GM18907 (cell line): ENCODE measurements at regions not wholly inside any gene's neighbourhood (a gene's known extent, or its start where the extent isn't known, plus 50 kb on each side); places are given as distances from the start of the nearest gene placed in this dataset.
"Not testable (repeated sequence)": the region's sequence is repeated elsewhere in the genome, so short reads cannot be mapped to it uniquely, and the experiment has no call there.

Experiments
- ATAC-seq: cut with Tn5 transposase; IDR thresholded peaks from one replicate; pipeline ENCODE4 v1.9.1; 2021; ENCODE audit warnings: mild to moderate bottlenecking, moderate library complexity; ENCODE audit not compliant: unreplicated experiment

DNA sequence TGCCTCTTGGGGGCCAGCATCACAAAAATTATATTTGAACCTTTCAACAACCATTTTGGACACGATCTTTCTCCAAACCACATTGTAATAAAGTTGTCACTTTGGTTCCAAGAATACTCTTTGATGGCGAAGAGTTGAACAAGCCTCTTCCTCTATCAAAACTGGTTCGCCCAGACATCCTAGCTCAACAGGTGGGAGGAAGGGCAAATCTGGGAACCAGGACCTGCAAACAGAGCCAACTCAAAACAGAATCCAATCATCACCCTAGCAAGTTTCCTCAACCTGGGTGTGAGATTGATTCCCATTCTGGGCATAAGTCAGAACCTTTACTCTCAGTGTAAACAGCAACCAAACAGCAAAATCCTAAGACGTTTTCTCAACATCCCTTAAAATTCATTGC, 141.2 kb upstream of the RREB1 start:
- ATAC-seq, result no peak

DNA sequence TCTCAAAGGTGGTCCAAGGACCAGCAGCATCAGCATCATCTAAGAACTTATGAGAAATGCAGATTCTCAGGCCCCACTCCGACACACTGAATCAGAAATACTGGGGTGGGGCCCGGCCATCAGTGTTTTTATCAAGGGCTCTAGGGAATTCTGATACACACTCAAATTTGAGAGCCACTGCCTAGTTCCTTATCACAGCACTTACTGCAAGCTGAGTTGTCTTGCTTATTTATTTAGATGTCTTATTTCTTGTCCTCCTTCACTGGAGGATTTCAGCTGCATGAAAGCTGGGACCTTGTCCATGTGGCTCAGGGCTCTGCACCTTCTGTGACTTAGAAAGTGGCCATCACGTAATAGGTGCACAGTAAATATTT, 139.4 kb upstream of the RREB1 start:
- ATAC-seq, result no peak

DNA sequence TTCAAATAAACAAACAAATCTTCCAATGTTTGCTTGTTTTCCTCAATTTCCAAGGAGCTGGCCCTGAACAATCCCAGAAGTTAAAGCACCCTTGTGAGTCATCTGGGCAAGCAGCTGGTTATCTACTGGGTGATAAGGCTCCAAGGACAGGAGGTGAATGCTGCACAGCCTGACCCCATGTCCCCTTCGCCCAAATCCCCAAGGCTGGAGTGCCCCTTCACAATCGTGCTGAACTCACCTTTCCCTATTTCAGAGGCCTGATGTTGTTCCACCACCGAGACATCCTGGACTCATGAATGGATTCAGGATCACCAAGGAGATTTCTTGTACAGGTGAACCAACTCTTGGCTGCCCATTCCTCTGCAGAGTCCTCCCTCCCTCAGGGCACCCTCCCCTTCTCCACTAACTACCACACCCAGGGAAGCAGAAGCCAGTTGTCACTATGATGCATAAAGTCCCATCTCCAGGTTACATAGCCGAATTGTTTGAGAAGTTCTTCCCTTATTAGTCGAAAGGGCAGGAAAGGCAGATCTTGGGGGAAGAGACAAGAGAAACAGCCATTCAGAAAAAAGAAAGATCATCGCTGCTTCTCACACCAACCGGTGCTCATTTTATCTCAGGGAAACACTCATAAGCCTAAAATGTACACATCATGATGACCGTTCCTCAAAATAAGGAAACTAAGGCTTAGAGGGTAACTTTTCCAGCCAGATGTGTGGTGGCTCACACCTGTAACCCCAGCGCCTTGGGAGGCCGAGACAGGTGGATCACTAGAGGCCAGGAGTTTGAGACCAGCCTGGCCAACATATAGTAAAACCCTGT, 138.8 kb upstream of the RREB1 start:
- ATAC-seq, result no peak

DNA sequence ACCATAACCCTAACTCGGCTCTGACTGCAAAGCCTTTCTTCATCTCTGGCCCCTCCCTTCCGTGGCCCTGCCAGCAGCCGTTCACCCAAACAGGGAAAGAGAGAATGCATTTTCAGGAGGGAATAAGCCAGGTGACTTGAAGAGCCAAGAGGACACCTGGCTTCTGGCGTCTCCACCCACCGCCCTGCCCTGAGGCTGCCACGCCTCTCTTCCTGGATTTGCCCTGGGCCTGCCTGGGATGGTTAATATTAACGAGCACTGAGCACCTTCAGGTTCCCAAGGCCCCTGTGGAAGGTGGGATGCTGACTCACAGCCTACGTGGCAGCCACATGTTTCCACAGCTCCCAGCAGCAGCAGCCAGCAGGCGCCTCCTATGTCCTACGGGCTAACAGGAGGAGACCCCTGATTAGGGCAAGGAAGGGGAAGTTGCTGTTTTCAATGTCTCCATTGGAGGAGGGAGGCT, 138.0 kb upstream of the RREB1 start:
- no peak for ATAC-seq

DNA sequence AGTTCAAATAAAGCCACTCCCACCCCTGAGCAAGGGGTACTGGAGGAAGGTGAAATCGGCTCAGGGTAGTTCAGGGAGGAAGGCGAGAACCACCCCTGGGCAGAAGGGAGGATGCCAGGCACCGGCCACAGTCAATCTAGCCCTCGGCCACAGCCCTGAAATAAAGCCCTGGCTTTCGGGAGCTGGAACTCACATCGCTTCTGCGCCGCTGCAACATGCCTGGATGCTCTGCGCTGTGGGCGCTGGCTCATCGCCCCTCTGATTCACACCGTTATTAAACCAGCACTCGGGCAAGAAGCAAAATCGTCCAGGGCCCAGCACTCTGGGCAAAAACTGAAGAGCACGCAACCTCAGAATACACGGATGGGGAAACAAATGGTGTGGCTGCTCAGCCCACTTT, 136.9 kb upstream of the RREB1 start:
- ATAC-seq, result no peak

DNA sequence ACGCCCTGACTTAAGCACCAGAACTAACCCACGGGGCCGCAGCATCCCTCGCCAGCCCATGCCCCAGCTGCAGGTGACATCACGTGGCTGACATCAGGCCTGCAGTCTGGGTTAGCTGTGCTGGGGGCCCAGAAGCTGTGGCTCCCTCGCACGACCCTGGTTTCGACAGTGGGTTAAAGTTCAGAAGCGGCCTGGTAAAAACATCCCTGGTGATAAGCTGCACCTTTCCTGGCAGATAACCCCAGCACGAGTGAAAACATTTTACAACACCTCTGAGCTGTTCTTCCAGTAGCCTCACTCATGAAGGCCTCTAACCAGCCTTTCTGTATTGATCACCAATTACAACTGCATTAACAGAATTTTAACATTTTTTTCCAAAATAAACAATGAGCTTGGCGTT, 136.4 kb upstream of the RREB1 start:
- ATAC-seq, result no peak

DNA sequence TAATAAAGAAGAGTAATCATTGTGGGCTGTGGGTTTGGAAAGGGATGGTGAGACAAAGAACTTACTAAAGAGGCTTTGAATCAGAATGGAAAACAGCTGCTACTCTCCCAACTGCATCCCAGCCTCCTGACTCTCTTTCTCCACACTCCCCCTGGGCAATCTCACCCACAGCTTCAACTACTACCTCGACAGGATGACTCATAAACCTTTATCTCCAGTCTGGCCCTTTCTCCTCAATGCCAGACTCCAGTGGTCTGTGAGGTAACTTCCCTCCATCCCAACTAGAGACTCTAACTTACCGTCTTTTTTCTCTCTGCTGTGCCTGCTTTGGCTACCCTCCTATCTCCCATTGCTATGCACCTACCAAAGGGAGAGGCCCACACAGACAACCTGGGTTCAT, 135.3 kb upstream of the RREB1 start:
- no peak for ATAC-seq

DNA sequence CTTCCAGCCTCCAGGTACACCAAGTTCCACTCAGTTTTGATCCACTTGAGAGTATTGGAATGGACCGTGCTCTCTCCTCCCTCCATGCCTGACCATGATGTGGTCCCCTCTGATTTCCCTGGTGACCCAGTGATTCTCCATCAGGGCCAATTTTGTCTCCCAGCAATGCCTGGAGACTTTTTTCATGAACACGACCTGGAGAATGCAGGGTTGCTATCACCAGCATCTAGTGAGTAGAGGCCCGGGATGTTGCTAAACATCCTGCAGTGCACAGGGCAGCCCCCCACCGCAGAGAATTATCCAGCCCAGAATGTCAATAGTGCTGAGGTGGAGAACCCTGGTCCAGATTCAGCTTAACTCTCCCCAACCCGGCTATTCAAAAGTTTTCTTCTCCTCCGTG, 134.0 kb upstream of the RREB1 start:
- no peak for ATAC-seq

DNA sequence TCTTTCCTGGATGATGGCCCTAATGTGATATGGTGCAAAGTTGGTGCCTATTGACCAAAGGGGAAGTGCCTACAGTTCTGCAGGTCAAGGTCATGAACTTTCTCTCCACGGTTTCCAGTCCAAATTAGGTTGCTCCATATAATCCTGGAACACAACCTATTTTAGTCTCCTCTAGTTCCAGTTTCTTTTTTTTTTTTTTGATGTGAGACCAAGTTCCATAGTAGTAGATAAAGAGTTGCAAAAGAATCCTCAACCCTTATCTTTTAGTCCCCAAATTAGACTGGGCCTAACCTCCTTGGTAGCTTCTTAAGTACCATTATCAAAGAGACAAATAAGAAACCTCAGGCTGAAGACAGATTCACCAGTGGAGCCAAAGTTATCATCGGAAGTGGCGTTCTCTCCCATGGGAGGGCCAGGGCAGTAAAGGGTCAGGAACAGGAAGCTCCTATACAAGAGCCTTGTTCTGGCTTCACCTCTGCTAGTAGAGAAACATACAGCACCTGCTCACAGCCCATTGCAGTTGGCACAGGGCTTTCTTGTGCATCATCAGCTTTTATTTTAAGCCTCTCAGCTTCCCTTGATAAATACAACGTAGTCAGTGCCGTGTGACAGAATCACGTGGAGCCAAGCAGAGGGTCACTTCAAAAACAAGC, 132.2 kb upstream of the RREB1 start:
- no peak for ATAC-seq

DNA sequence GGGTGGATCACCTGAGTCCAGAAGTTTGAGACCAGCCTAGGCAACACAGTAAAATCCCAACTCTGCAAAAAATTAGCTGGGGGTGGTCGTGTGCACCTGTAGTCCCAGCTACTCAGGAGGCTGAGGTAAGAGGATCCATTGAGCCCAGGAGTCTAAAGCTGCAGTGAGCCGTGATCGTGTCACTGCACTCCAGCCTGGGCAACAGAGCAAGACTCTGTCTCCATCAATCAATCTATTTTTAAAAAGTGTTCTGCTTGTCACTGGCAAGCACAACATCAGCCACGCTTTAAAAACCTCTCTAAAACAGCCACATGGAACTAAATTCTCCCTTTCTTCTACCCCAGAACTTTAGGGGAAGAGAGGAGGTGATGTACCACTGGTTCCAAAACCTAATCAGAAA, 131.6 kb upstream of the RREB1 start:
- no peak for ATAC-seq

DNA sequence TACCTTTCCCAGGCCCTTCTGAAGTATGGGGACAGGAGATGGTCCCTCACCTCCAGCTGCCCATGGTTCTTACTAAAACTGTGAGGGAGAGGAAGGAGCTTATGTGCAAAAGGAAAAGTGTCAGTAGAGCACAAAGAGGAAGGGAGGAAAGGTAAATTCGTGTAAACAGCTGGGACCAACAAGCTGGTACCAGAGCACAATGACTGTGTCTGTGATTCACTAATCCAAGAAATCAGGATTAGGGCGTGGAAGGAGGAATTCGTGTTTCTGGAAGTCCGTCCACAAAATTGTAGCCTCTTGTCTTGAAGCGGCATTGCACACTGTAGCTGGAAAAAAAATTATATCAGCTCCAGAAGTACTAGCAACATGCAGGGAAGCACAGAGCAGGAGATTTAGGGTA, 129.0 kb upstream of the RREB1 start:
- no peak for ATAC-seq

DNA sequence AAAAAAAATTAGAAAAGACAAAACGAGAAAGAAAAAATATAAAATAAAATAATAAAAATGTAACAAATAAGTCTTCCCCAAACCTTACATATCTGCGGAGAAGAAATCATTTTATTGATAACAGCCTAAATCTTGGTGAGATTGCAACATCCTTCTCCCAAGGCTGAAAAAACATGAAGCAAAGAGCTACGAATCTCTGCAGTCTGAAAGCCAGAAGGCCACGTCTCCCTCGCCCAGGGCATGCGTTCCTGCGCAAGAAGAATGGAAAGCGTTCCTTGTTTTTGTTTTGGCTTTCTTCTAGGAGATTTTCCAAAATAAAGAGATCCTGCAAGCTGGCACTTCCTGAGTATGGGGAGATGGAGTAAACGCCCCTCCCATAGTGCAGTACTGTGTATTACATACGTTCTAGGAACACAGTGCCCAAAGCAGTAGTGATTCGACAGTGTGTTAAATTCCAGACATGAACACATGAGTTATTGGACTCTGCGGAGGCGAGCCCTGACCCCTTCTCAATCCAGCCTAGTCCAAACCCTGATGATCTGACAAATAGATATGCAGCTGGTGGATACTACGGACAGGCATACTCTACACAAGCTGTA, 126.7 kb upstream of the RREB1 start:
- ATAC-seq, result no peak

DNA sequence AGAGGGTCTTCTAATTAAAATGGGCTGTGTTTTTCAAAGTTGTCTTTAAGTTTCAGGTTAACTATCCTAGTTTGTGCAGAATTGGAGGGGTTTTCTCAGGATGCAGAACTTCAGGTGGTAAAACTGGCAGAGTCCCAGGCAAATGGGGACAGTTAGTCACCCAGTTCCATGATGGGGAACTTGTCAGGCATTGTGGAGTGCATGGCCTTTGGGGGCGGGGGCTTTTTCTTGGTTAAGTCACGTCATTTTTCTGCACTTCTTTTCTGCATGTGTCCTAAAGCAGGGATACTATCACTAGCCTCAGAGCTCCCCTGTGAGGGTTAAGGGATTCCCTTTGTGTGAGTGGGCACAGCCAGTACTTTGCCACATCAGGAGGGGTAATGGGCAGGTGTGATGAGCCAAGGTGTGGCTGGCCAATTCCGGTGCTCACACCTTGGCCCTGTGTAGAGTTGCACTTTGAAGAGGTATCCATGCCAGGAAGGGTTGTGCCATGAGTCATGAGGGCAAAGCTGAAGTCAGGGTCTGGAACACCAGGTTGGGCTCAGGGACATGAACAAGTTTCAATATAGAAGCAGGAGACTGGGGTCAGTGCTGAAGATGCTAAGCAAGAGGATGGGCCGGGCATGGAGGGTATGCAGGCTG, 126.0 kb upstream of the RREB1 start:
- no peak for ATAC-seq

DNA sequence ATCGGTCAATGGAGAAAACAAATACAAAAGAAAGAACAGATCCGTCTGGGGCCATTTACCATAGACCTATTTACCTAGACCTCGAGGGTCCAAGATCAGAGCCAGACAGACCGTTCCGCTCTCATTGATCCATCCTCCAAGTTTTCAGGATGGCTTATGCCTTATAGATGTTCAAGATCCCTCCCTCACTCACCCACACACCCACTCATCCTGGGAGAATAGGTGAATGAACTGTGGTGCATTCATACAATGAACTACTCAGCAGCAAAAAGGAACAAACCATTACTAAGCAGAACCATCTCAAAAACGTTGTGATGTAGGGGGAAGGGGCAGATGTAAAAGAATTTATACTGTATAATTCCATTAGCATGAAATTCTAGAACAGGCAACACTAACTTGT, 125.1 kb upstream of the RREB1 start:
- ATAC-seq, result no peak

DNA sequence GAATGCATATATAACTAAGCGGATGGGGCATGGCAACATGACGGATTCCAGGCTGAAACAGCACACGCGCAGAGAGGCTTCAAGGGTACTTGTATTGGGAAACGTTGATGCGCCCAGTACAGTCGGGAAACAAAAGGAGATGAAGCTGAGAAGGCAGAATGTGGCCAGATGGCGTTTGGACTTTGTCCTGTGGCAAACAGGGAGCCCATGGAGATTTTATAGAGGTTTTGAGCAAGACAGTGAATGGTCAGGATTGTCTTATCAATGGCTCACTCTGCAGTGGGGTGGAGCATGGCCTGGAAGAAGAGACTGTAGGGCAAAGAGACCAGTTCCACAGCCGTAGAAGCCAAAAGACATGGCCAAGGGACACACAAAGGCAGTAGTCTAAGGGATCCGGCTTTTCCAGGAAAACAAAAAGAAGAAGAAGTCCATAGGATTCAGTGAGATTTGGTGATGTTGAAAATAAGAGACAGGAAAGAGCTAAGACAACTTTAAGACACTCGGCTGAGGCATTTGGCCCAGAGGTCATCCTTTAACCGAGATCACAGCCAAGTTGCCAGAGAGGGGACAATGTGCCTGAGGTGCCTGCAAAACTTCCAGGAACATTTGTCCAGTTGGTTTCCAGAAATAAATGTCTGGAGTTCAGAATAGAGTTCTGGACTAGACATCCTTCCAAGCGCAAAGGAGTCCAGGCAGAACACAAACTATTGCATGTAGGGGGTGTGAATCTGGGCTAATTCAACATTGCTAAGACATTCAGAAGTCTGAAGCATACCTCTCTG, 123.0 kb upstream of the RREB1 start:
- ATAC-seq, result no peak

DNA sequence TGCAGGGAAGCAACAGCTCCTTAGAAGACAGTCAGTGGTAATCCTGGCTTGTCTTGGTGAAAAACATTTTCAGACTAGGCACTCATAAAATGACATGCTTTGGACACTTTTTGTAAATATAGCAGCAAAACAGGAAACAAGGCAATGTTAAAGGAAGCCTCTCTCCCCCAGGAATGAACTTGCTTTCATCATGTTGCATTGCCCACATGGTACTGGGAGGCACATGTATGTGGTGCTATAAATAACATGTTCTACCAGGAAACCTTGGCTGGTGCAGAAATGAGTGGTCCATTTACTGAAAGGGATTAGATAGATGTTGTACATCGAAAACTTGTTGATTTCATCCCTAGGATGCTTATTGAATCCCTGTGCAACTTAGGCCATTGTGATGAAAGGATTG, 121.4 kb upstream of the RREB1 start:
- no peak for ATAC-seq

DNA sequence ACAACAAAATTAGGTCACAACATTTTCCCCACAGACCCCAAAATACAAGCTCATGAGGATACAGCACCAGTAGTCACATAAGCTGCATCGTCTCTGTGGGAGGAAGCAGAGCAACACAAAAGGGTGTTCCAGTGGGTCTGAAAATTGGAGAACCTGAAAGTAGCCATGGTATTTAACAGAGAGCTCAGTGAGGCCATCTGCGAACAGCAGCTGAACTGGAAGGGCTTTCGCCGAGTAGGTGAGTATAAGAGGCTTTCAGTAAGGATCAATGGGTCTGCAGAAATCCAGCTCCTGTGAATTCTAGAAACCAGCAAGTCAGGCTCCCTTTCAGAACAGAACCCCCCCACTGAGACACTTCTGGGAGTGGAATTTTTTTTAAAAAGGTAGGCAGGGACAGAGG, 120.0 kb upstream of the RREB1 start:
- no peak for ATAC-seq

DNA sequence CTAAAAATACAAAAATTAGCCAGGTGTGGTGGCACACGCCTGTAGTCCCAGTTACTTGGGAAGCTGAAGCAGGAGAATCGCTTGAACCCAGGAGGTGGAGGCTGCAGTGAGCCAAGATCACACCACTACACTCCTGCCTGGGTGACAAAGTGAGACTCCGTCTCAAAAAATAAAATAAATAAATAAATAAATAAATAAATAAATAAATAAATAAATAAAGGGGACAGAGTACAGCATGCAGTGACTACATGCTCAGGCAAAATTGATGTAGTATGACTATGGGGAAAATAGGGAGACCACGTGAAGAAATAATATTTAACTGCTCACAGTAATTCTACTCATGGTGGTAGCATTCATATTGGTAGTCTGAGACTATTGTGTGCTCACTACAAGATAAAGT, 117.7 kb upstream of the RREB1 start:
- not testable (repeated sequence) for ATAC-seq

DNA sequence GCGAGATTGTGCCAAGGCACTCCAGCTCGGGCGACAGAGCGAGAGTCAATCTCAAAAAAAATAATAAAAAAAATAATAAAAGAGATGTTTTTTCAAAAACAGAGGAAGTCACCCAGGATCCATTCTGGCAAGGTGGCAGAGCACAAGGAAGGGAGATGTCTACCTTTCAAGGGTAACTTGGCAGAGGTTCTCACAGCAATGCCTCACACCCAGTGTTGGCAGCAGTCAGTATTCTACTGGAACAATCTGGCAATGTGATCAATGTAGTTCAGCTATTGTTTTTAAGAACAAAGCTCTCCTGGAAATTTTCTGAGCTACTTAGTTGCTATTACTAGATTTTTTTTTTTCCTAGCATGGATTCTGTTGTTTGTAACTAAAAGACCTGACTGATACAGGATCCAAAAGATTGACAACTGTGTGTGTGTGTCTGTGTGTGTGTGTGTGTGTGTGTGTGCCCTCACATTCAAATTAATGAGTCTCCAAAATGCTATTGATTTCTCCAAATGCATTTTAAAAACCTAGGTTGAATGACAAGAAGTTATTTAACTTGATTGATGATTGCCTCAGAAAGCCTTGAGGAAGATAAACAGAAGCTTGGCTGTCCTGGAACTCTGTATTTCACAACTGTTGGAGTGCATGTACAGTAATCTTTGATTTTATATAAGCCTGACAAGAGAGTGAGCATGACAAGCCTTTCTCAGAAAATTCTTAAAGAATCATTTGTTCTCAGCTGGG, 114.1 kb upstream of the RREB1 start:
- ATAC-seq, result no peak

DNA sequence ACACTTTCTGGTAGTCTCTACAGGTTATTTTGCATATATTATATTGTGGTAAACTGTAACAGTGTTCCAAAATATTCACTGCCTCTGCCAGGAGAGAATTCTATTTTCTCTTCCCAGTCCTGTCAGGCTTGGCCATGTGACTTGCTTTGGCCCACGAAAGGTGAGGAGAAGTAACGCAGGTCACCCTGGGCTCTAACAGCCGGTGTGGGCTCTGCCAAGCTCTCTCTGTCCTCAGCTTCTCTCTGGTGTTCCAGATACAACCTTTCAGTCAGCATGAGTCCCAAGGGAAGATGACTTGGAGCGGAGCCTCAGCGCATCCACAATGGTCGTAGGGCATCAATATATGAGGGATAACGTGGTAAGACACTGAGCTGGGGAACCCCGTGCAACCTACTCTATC, 113.0 kb upstream of the RREB1 start:
- ATAC-seq, result no peak
